ENCODE measurements at regions not wholly inside any gene's neighbourhood (a gene's known extent, or its start where the extent isn't known, plus 50 kb on each side); places are given as distances from the start of the nearest gene placed in this dataset.

- Histone ChIP-seq H3K4me3 (no peak overlapping the region), H3K36me3 (replicated peaks; ENCODE audit: insufficient read depth, low read depth) (no peaks in the 10 kb centered on the region), H3K4me2 (no peak overlapping the region), H3K27me3 (no peaks in the 10 kb centered on the region), H4K20me1 (ENCODE audit: insufficient read depth, poor library complexity, severe bottlenecking) (no peaks in the 10 kb centered on the region), H2AFZ (no peak overlapping the region), H3K9me3 (ENCODE audit: low read depth) (no peaks in the 10 kb centered on the region), H3K27ac (no peak overlapping the region), H3K79me2 (no peaks in the 10 kb centered on the region), H3K9me2 (replicated peaks; ENCODE audit: insufficient read depth) (no peaks in the 10 kb centered on the region), H3K4me1 (ENCODE audit: insufficient read depth) (no peaks in the 10 kb centered on the region)
- TF ChIP-seq, protein P1, sequence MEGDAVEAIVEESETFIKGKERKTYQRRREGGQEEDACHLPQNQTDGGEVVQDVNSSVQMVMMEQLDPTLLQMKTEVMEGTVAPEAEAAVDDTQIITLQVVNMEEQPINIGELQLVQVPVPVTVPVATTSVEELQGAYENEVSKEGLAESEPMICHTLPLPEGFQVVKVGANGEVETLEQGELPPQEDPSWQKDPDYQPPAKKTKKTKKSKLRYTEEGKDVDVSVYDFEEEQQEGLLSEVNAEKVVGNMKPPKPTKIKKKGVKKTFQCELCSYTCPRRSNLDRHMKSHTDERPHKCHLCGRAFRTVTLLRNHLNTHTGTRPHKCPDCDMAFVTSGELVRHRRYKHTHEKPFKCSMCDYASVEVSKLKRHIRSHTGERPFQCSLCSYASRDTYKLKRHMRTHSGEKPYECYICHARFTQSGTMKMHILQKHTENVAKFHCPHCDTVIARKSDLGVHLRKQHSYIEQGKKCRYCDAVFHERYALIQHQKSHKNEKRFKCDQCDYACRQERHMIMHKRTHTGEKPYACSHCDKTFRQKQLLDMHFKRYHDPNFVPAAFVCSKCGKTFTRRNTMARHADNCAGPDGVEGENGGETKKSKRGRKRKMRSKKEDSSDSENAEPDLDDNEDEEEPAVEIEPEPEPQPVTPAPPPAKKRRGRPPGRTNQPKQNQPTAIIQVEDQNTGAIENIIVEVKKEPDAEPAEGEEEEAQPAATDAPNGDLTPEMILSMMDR (IDR thresholded peaks at IDR 0.05; ENCODE audit: poor library complexity): no peak
- TF ChIP-seq EZH2 (IDR thresholded peaks at IDR 0.05; ENCODE audit: borderline replicate concordance): no peak
- TF ChIP-seq EZH2phosphoT487 (IDR thresholded peaks at IDR 0.05; ENCODE audit: low read depth, severe bottlenecking, unreplicated experiment): no peak
- DNase-seq (ENCODE audit: low spot score): no peak
- WGBS (ENCODE audit: low lambda C conversion rate, missing lambda C conversion rate): 62% methylated on average over 2 of the region's 2 CpGs
Observed at GRCh38 chr15:97861529-97862260, 98.8 kb upstream of the ARRDC4 start.

DNA sequence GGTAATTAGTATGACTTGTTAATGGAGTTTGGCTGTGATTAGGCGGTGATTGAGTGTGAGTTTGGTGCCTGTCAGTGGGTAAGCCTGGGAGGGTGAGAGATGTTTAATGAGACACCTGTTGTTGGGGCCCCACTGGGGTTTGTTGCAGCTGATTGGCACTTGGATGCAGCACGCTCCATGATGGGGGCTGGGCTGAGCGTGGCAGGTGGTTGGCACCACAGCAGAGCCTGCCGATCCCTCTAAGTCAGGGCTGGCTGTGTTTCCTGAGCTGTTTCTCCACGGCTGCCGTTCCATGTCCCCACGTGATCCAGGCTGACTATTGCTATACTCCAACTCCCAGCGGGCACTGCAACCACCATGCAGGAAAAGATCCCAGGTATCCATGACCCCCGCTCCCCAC lies 93.5 kb upstream of the ARRDC4 start:
- no peak overlapping the region for H3K4me3 ChIP-seq
- no peak overlapping the region for H2AFZ ChIP-seq
- no peak for DNase-seq (ENCODE audit: low spot score)
- no peaks in the 10 kb centered on the region for H3K27me3 ChIP-seq
- H3K27ac ChIP-seq: no peak overlapping the region
- H3K36me3 ChIP-seq (replicated peaks; ENCODE audit: insufficient read depth, low read depth): no peaks in the 10 kb centered on the region
- TF ChIP-seq EZH2 (IDR thresholded peaks at IDR 0.05; ENCODE audit: borderline replicate concordance) (no peak), EZH2phosphoT487 (IDR thresholded peaks at IDR 0.05; ENCODE audit: low read depth, severe bottlenecking, unreplicated experiment) (no peak)
- TF ChIP-seq, protein P1 (IDR thresholded peaks at IDR 0.05; ENCODE audit: poor library complexity): no peak
- H4K20me1 ChIP-seq (ENCODE audit: insufficient read depth, poor library complexity, severe bottlenecking): no peaks in the 10 kb centered on the region
- H3K9me3 ChIP-seq (ENCODE audit: low read depth): no peaks in the 10 kb centered on the region
- no peaks in the 10 kb centered on the region for H3K9me2 ChIP-seq (replicated peaks; ENCODE audit: insufficient read depth)
- no peaks in the 10 kb centered on the region for H3K4me1 ChIP-seq (ENCODE audit: insufficient read depth)
- no peaks in the 10 kb centered on the region for H3K79me2 ChIP-seq
- whole genome bisulfite sequencing (ENCODE audit: low lambda C conversion rate, missing lambda C conversion rate): 92% methylated on average over 9 of the region's 9 CpGs
- no peak overlapping the region for H3K4me2 ChIP-seq

- H3K79me2 ChIP-seq: no peaks in the 10 kb centered on the region
- H3K27me3 ChIP-seq: no peaks in the 10 kb centered on the region
- H3K9me3 ChIP-seq (ENCODE audit: low read depth): no peaks in the 10 kb centered on the region
- 56% methylated on average over 4 of the region's 4 CpGs for WGBS (ENCODE audit: low lambda C conversion rate, missing lambda C conversion rate)
- no peaks in the 10 kb centered on the region for H4K20me1 ChIP-seq (ENCODE audit: insufficient read depth, poor library complexity, severe bottlenecking)
- H3K36me3 ChIP-seq (replicated peaks; ENCODE audit: insufficient read depth, low read depth): no peaks in the 10 kb centered on the region
- no peaks in the 10 kb centered on the region for H3K9me2 ChIP-seq (replicated peaks; ENCODE audit: insufficient read depth)
- H2AFZ ChIP-seq: no peak overlapping the region
- H3K4me1 ChIP-seq (ENCODE audit: insufficient read depth): no peaks in the 10 kb centered on the region
- H3K4me2 ChIP-seq: no peak overlapping the region
- TF ChIP-seq, protein P1 (IDR thresholded peaks at IDR 0.05; ENCODE audit: poor library complexity): no peak
- no peak for TF ChIP-seq EZH2 (IDR thresholded peaks at IDR 0.05; ENCODE audit: borderline replicate concordance)
- TF ChIP-seq EZH2phosphoT487 (IDR thresholded peaks at IDR 0.05; ENCODE audit: low read depth, severe bottlenecking, unreplicated experiment): no peak
- DNase-seq (ENCODE audit: low spot score): no peak
- H3K27ac ChIP-seq: no peak overlapping the region
- H3K4me3 ChIP-seq: no peak overlapping the region
Observed at GRCh38 chr15:97867870-97868269, 92.6 kb upstream of the ARRDC4 start.
